ENCODE measurements at regions not wholly inside any gene's neighbourhood (a gene's known extent, or its start where the extent isn't known, plus 50 kb on each side); places are given as distances from the start of the nearest gene placed in this dataset.

DNA sequence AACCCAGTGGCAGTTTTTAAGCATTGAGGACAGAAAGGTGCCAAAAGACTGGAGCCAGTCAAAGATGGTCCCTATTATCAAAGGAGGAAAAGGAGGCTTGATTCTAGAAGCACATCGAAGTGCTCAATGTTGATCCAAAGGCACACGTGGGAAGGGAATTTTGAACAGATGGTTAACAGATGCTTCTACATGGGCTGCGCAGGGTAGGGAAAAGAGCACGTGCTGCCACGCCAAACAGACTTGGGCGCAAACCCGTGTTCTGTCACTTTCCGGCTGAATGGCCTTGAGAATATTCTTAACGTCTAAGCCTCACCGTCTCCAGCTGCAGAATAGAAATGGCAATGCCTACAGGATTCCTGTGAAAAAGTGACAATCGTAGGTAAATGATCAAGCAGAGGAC lies 217.9 kb upstream of the MTNR1B start:
- TF ChIP-seq CTCF (IDR thresholded peaks at IDR 0.05) (no peak), POLR2A (IDR thresholded peaks at IDR 0.05) (no peak), EP300 (IDR thresholded peaks at IDR 0.05) (no peak)
